ENCODE measurements at regions not wholly inside any gene's neighbourhood (a gene's known extent, or its start where the extent isn't known, plus 50 kb on each side); places are given as distances from the start of the nearest gene placed in this dataset.

DNA sequence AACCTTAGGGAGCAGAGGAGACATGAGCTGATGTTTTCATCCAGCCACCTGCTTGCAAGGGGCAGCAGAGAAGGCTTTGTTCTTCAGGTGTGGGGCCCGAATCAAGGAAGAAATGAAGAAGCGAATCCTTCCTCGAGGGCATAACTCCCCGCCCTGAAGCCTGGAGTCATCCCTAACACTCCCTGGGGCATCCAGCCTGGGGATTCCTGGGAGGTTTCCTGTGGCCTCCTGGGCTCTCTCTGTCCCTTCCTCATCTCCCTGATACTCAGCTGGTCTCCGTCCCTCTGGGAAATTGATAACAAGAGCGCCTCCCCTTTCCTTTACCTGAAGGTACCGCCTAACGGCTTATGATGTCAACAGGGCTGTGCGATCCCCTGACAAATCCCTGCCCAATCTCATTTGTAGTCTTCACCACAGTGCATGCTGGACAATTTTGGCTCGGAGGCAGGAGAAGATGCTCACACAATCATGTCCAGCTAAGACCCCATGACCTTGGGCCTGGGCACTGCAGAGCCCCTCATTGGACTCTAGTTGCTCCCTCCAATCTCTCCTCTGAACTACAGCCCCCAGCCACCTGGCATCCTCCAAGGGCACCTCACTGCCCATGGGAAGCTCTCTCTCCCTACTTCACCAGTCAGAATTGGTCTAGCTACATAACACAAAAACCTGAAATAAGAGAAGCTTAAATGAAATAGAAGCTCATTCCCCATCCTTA lies 80.6 kb upstream of the RTL6 start:
- H3K36me3 ChIP-seq (ENCODE audit: control insufficient read depth, low read depth, low read length), result no peaks in the 10 kb centered on the region
- H3K27me3 ChIP-seq (ENCODE audit: control insufficient read depth, insufficient read depth, low read length), result no peaks in the 10 kb centered on the region

DNA sequence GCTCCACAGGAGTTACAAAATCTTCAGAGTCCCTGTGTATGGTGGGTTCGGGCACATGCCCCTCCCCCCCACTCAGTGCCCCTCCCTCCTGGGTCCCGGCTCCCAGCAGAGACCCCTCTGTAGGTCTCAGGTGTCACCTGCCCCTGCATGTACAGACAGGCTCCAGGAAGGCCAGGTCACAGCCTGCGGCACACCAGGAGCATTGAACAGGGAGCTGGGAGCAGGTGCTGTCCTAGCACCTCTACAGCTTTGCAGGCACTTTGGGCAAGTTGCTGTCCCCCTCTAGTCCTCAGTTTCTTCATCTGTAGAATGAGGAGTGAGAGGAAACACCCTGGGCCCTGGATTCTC lies 80.1 kb upstream of the RTL6 start:
- Histone ChIP-seq H3K9ac (ENCODE audit: low read length) (no peak overlapping the region), H3K4me1 (ENCODE audit: control insufficient read depth, low read depth, low read length) (no peaks in the 10 kb centered on the region), H3K27me3 (ENCODE audit: control insufficient read depth, insufficient read depth, low read length) (no peaks in the 10 kb centered on the region), H3K9me3 (ENCODE audit: control insufficient read depth, low read depth, low read length) (no peaks in the 10 kb centered on the region), H3K27ac (ENCODE audit: low read length) (no peak overlapping the region), H3K4me3 (ENCODE audit: low read length) (no peak overlapping the region), H3K36me3 (ENCODE audit: control insufficient read depth, low read depth, low read length) (no peaks in the 10 kb centered on the region)

More for the DNA sequence above, 80.6 kb upstream of the RTL6 start:
- no peak overlapping the region for H3K27ac ChIP-seq (ENCODE audit: low read length)
- no peak overlapping the region for H3K9ac ChIP-seq (ENCODE audit: low read length)
- no peak overlapping the region for H3K4me3 ChIP-seq (ENCODE audit: low read length)
- no peaks in the 10 kb centered on the region for H3K4me1 ChIP-seq (ENCODE audit: control insufficient read depth, low read depth, low read length)
- H3K9me3 ChIP-seq (ENCODE audit: control insufficient read depth, low read depth, low read length), result no peaks in the 10 kb centered on the region

DNA sequence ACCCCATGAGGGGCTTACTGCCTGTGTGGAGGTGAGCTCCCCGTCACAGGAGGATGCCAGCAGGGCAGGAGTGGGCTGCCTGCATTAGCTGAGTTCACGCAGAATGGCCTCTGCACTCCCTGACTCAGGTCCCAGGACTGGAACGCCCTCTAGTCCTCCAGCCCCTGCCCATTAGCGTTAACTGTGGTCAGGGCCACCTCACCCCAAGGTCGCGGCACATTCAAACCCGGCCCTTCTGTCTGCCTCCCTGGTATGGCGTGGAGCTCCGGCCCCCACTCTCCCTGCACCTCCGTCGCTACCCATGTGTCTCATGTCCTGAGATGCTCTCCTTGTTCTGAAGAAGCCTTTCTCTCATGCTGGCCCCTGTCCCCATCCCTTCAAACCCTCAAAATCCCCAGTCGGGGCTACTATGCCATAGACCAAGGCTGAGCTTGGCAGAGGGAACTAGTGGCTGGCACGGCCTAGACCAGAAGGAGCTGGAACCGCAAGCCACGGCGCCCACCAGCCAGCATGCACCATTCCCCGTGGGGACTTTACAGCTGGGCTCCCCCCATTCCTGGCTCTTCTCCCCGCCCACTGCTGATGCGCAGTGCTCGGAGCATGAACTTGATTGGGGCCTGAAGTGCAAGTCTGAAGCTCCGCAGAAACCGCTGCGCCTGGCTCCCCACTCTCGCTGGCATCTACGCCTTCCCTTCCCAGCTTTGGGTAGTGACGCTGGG lies 79.5 kb upstream of the RTL6 start:
- Histone ChIP-seq H3K9me3 (ENCODE audit: control insufficient read depth, low read depth, low read length) (no peaks in the 10 kb centered on the region), H3K4me3 (ENCODE audit: low read length) (no peak overlapping the region), H3K27ac (ENCODE audit: low read length) (no peak overlapping the region), H3K27me3 (ENCODE audit: control insufficient read depth, insufficient read depth, low read length) (no peaks in the 10 kb centered on the region), H3K9ac (ENCODE audit: low read length) (no peak overlapping the region), H3K36me3 (ENCODE audit: control insufficient read depth, low read depth, low read length) (no peaks in the 10 kb centered on the region), H3K4me1 (ENCODE audit: control insufficient read depth, low read depth, low read length) (no peaks in the 10 kb centered on the region)

DNA sequence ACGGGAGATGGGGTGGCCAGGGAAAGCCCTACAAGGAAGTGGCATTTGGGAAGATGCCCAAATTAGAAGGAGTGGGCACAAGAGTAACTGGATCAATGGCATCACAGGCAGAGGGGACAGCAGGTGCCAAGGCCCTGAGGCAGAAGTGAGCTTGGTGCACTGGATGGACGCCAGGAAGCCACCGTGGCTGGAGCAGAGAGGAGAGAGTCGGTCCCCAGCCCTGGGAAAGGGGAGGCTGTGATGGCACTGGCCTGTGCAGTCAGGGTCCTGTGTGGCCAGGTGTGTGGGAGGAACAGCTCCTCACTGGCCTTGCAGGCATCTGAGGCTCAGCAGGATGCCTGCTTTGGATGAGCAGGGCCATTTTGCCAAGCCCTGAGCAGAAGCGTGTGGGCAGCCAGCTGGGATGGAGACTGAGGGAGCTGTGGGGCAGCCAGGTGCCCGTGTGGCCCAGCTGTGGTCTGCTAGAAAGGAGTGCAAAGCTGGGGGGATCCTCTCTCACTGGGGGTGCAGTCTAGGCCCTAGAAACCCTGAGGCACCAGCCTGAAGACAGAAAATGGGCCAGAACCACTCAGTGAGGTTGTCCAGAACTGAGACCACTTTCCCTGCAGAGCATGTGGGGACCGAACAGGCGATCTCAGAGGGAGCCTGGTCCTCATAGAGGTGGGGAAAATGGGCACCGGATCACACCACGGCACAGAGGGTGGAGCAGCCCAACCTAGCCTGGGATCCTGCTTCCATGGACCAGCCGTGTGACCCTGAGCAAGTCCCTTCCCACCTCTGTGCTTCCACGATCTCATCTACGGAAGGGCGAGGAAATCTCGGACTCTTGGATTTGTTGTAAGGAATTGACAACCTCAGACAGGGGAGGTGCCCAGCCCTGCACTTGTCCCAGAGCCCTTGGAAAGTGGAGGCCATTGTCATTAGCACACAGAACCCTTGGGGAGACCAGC lies 78.6 kb upstream of the RTL6 start:
- H3K27ac ChIP-seq (ENCODE audit: low read length), result no peak overlapping the region
- H3K4me3 ChIP-seq (ENCODE audit: low read length), result no peak overlapping the region
- no peaks in the 10 kb centered on the region for H3K9me3 ChIP-seq (ENCODE audit: control insufficient read depth, low read depth, low read length)
- H3K36me3 ChIP-seq (ENCODE audit: control insufficient read depth, low read depth, low read length), result no peaks in the 10 kb centered on the region
- H3K4me1 ChIP-seq (ENCODE audit: control insufficient read depth, low read depth, low read length), result no peaks in the 10 kb centered on the region
- H3K27me3 ChIP-seq (ENCODE audit: control insufficient read depth, insufficient read depth, low read length), result no peaks in the 10 kb centered on the region
- H3K9ac ChIP-seq (ENCODE audit: low read length), result no peak overlapping the region

DNA sequence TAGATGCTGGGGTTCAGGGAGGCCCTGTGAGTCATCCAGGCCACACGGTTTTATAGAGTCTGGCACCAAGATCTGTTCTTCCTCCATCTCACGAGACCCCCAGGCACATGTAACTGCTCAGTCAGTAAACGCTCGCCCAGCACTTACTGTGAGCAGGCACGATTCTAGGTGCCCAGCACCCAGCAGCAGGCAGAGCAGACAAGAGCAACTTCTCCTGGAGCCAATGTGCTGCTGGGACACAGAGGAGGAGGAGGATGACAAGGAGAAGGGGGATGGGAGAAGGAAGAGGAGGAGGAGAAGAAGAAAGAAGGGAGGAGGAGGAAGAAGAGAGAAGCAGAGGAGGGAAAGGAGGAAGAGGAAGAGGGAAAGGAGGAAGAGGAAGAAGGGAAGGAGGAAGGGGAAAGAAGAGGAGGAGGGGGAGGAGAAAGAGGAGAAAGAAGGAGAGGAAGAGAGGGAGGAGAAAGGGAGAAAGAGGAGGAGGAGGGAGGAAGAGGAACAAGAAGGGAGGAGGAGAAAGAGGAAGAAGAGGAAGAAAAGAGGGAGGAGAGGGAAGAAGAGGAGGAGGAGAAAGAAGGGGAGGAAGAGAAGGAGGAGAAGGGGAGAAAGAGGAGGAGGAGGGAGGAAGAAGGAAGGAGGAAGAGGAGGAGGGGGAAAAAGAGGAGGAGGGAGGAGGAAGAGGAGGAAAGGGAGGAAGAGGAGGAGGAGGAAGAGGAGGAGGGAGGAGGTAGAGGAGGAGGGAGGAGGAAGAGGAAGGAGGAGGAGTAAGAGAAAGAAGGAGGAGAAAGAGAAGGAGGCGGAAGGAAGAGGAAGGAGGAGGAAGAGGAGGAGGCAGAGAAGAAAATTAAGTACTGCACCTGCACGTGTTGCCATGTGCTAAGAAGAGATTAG lies 77.6 kb upstream of the RTL6 start:
- Histone ChIP-seq H3K9ac (ENCODE audit: low read length) (no peak overlapping the region), H3K27ac (ENCODE audit: low read length) (no peak overlapping the region), H3K4me1 (ENCODE audit: control insufficient read depth, low read depth, low read length) (no peaks in the 10 kb centered on the region)

DNA sequence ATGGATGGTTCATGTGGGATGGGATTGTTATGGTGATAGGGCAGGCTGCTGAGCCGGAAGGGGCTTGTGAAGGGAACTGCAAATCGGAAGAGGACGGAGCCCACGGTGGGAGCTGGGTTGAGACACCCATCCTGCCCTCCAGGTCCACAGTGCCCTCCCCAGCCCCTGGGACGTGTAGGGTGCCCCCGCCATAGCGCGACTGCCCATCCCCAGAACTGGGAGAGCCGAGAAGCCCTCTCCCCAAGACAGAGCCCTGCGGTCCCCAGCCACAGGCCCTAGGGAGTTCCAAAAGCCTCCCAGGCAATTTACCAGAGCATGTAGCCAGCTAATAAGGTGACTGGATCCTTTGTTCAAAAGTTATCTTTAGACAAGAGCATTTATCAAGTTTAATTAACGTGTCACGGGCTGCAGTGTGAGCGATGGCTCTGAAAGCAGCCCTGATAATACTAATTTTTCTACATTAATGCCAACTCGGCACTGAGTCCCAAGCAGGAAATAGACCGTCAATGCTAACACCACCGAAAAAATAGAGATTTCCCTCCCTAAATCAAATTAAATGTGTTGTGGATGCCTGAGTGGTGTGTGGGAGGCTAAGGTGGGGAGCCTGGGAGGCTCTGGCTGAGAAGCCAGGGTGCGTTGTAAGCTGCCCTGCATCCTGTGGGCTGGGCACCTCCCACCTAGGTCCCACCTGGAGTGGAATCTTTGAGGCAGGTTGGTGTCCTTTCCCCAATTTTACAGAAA lies 76.8 kb upstream of the RTL6 start:
- Histone ChIP-seq H3K27me3 (ENCODE audit: control insufficient read depth, insufficient read depth, low read length) (no peaks in the 10 kb centered on the region), H3K9me3 (ENCODE audit: control insufficient read depth, low read depth, low read length) (no peaks in the 10 kb centered on the region), H3K27ac (ENCODE audit: low read length) (no peak overlapping the region), H3K36me3 (ENCODE audit: control insufficient read depth, low read depth, low read length) (no peaks in the 10 kb centered on the region), H3K4me3 (ENCODE audit: low read length) (no peak overlapping the region), H3K9ac (ENCODE audit: low read length) (no peak overlapping the region), H3K4me1 (ENCODE audit: control insufficient read depth, low read depth, low read length) (no peaks in the 10 kb centered on the region)

More for the DNA sequence above, 77.6 kb upstream of the RTL6 start:
- no peaks in the 10 kb centered on the region for H3K27me3 ChIP-seq (ENCODE audit: control insufficient read depth, insufficient read depth, low read length)
- H3K9me3 ChIP-seq (ENCODE audit: control insufficient read depth, low read depth, low read length), result no peaks in the 10 kb centered on the region
- H3K4me3 ChIP-seq (ENCODE audit: low read length), result no peak overlapping the region
- no peaks in the 10 kb centered on the region for H3K36me3 ChIP-seq (ENCODE audit: control insufficient read depth, low read depth, low read length)

DNA sequence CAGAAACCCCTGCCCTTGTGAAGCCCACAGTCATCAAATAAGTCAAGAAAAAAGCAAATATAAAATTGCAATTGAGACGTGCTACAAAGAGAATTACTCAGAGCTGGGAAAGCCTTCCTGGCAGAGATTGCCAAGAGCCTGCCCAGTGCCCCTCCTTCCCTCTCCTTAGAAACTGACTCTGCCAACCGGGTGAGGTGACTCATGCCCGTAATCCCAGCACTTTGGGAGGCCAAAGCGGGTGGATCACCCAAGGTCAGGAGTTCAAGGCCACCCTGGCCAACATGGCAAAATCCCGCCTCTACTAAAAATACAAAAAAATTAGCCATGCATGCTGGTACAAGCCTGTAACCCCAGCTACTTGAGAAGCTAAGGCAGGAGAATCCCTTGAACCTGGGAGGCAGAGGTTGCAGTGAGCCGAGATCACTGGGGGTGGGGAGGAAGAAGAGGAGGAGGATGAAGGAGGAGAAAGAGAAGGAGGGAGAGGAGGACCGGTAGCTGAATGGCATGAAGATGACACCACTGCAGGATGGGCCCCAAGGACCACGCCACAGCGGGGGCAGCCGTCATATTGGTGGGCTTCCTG lies 76.1 kb upstream of the RTL6 start:
- Histone ChIP-seq H3K4me3 (ENCODE audit: low read length) (no peak overlapping the region), H3K27me3 (ENCODE audit: control insufficient read depth, insufficient read depth, low read length) (no peaks in the 10 kb centered on the region), H3K36me3 (ENCODE audit: control insufficient read depth, low read depth, low read length) (no peaks in the 10 kb centered on the region), H3K9ac (ENCODE audit: low read length) (no peak overlapping the region), H3K4me1 (ENCODE audit: control insufficient read depth, low read depth, low read length) (no peaks in the 10 kb centered on the region), H3K9me3 (ENCODE audit: control insufficient read depth, low read depth, low read length) (no peaks in the 10 kb centered on the region), H3K27ac (ENCODE audit: low read length) (no peak overlapping the region)

DNA sequence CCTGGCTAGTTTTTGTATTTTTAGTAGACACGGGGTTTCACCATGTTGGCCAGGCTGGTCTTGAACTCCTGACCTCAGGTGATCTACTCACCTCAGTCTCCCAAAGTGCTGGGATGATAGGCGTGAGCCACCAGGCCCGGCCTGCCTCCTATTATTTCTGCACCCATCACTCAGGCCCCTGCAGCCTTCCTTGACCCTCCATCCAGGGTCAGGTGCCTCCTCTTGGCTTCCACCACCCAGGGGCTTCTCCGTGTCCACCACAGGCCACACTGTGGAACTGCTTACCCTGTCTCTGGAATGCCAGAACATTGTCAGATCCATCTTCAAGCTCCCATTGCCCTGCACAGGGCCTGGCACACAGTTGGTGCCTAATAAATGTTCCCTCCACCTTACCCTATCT lies 75.4 kb upstream of the RTL6 start:
- no peaks in the 10 kb centered on the region for H3K27me3 ChIP-seq (ENCODE audit: control insufficient read depth, insufficient read depth, low read length)
- H3K36me3 ChIP-seq (ENCODE audit: control insufficient read depth, low read depth, low read length), result no peaks in the 10 kb centered on the region

DNA sequence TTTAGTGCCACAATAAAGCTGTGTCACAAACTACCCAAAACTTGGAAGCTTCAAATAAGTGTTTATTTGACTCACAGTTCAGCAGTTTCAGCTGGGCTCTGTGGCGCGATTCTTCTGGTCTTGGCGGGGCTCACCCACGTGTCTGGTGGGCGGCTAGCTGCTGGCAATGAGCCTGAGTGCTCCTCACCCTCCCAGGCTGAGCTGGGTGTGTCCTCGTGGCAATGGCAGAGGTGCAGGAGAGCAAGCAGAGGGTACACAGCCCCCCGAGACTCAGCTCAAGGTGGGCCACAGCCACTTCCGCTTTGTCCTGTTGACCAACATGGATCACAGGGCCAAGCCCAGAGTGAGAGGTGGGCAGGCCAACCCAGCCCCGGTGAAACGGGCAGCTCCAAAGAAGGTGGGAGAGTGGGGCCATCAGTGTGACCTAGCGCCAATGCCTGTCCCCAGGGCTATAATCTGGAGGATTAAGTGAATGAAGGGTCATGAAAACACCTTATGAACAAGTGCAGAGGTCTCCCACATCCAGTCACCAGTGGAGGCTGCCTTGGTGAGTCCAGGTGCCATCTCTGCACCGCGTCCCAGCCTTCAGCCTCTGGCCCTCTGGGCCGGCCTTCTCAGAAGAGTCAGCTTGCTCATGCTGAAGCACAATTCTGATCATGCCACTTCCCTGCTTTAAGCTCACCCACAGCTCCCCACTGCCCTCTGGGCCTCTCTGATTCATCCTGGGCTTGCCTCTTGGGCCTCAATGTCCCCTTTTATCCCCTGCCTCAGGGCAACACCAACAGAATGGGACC lies 74.6 kb upstream of the RTL6 start:
- H3K9ac ChIP-seq (ENCODE audit: low read length), result no peak overlapping the region
- no peak overlapping the region for H3K4me3 ChIP-seq (ENCODE audit: low read length)
- no peaks in the 10 kb centered on the region for H3K9me3 ChIP-seq (ENCODE audit: control insufficient read depth, low read depth, low read length)
- H3K27me3 ChIP-seq (ENCODE audit: control insufficient read depth, insufficient read depth, low read length), result no peaks in the 10 kb centered on the region
- H3K36me3 ChIP-seq (ENCODE audit: control insufficient read depth, low read depth, low read length), result no peaks in the 10 kb centered on the region
- no peak overlapping the region for H3K27ac ChIP-seq (ENCODE audit: low read length)
- no peaks in the 10 kb centered on the region for H3K4me1 ChIP-seq (ENCODE audit: control insufficient read depth, low read depth, low read length)

More for the DNA sequence above, 75.4 kb upstream of the RTL6 start:
- no peak overlapping the region for H3K4me3 ChIP-seq (ENCODE audit: low read length)
- no peak overlapping the region for H3K27ac ChIP-seq (ENCODE audit: low read length)
- H3K9me3 ChIP-seq (ENCODE audit: control insufficient read depth, low read depth, low read length), result no peaks in the 10 kb centered on the region
- H3K4me1 ChIP-seq (ENCODE audit: control insufficient read depth, low read depth, low read length), result no peaks in the 10 kb centered on the region
- H3K9ac ChIP-seq (ENCODE audit: low read length), result no peak overlapping the region
